Endothelial cell of umbilical vein (primary cell): ENCODE measurements at regions not wholly inside any gene's neighbourhood (a gene's known extent, or its start where the extent isn't known, plus 50 kb on each side); places are given as distances from the start of the nearest gene placed in this dataset.

Source experiments
- CTCF ChIP-seq, 2 donors: IDR thresholded peaks; 1 replicate in 1 of 2; 2 replicates in 1 of 2; pipeline ENCODE4 v1.5.1; 2011; ENCODE audit warnings: low read length in 2 of 2, mild to moderate bottlenecking in 2 of 2, moderate library complexity in 2 of 2, control low read depth in 1 of 2, inconsistent platforms in 1 of 2, low read depth in 1 of 2; ENCODE audit not compliant: insufficient read depth in 1 of 2; ENCODE audit errors: extremely low read depth in 1 of 2
- EZH2 ChIP-seq: IDR thresholded peaks from 2 replicates; pipeline ENCODE4 v1.6.1; 2012; ENCODE audit warnings: borderline replicate concordance, low read depth, mild to moderate bottlenecking, moderate library complexity, low read length, inconsistent platforms; ENCODE audit not compliant: severe bottlenecking

GRCh38 chr10:114881901-114882300 is 56.1 kb upstream of the TRUB1 start:
- no peak for TF ChIP-seq CTCF (IDR thresholded peaks at IDR 0.05; ENCODE audit: extremely low read depth in 1 of 2, insufficient read depth in 1 of 2, low read depth in 1 of 2, low read length in 2 of 2)
- TF ChIP-seq EZH2 = no peak
